ENCODE measurements at regions not wholly inside any gene's neighbourhood (a gene's known extent, or its start where the extent isn't known, plus 50 kb on each side); places are given as distances from the start of the nearest gene placed in this dataset.
A peak's percentile ranks its signal among the peaks of the same experiment; 100 is the strongest.
"Not testable (repeated sequence)": the region's sequence is repeated elsewhere in the genome, so short reads cannot be mapped to it uniquely, and the experiment has no call there.

DNA sequence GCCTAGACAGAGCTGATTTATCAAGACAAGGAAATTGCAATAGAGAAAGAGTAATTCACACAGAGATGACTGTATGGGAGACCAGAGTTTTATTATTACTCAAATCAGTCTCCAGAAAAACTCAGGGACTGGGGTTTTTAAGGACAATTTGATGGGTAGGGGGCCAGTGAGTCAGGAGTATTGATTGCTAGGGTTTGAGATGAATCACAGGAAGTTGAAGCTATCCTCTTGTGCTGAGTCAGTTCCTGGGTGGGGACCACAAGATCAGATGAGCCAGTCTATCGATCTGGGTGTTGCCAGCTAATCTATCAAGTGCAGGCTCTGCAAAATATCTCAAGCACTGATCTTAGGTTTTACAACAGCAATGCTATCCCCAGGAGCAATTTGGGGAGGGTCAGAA lies 87.4 kb upstream of the TGIF2LY start:
- DNase-seq, result not testable (repeated sequence)

GRCh38 chrY:3494539-3494938 lies 84.3 kb upstream of the TGIF2LY start:
- not testable (repeated sequence) for DNase-seq

- DNase-seq, result peak in 2 of 6 experiments; percentile 1
Observed at GRCh38 chrY:3527040-3527439, 51.8 kb upstream of the TGIF2LY start.

Data from stimulated activated naive CD4-positive, alpha-beta T cell (primary cell).